IMR-90 (cell line): ENCODE measurements at regions not wholly inside any gene's neighbourhood (a gene's known extent, or its start where the extent isn't known, plus 50 kb on each side); places are given as distances from the start of the nearest gene placed in this dataset.

ENCODE experiments used
- ATAC-seq: fragments of 200-7000 bp; cut with Tn5 transposase; 2 replicates; pipeline ENCODE4 v1.9.1; 2020; ENCODE audit warnings: low read depth, mild to moderate bottlenecking, moderate library complexity
- BruUV-seq: library from RNA; stranded (reverse); fragments of 400-500 nt; replicated peaks from 2 replicates; lab custom pipeline; 2021; lab: Mats Ljungman, UMichigan
- CTCF ChIA-PET: fragments of 300-600 bp; formaldehyde crosslinking; extraction: SDS; loops from one replicate; lab custom pipeline; 2021; ENCODE audit warnings: antibody characterized with exemption; lab: Yijun Ruan, JAX
- POLR2A ChIA-PET: fragments of 300-600 bp; sonication (Branson Sonifier 250); formaldehyde crosslinking; loops from one replicate; lab custom pipeline; 2022; ENCODE audit warnings: antibody characterized with exemption; ENCODE audit not compliant: unreplicated experiment; lab: Charles Lee
- DNase-seq: peaks from one replicate; pipeline ENCODE4 v3.0.0; 2013
- H2AFZ ChIP-seq: replicated peaks from 2 replicates; pipeline ENCODE3; 2013; ENCODE audit warnings: low read length, mild to moderate bottlenecking; ENCODE audit not compliant: poor library complexity
- H2AK5ac ChIP-seq: 2 replicates; pipeline ENCODE4 v1.6.1; 2013; ENCODE audit warnings: low read depth, low read length, inconsistent platforms
- H2AK9ac ChIP-seq: replicated peaks from 2 replicates; pipeline ENCODE3; 2013; ENCODE audit warnings: mild to moderate bottlenecking, low read depth, low read length, moderate library complexity; ENCODE audit not compliant: poor library complexity
- H2BK120ac ChIP-seq: 2 replicates; pipeline ENCODE4 v1.6.1; 2013; ENCODE audit warnings: low read depth, low read length, inconsistent platforms
- H2BK15ac ChIP-seq: 3 replicates; pipeline ENCODE4 v1.6.1; 2013; ENCODE audit warnings: low read depth, low read length, inconsistent platforms
- H2BK20ac ChIP-seq: 2 replicates; pipeline ENCODE4 v1.6.1; 2013; ENCODE audit warnings: low read depth, mild to moderate bottlenecking, inconsistent platforms, low read length, moderate library complexity
- H2BK5ac ChIP-seq: 2 replicates; pipeline ENCODE4 v1.6.1; 2013; ENCODE audit warnings: mild to moderate bottlenecking, low read depth, low read length, inconsistent platforms; ENCODE audit not compliant: poor library complexity, severe bottlenecking
- H3K14ac ChIP-seq: replicated peaks from 2 replicates; pipeline ENCODE4 v1.6.1; 2013; ENCODE audit warnings: low read depth, low read length, inconsistent platforms
- H3K18ac ChIP-seq: 2 replicates; pipeline ENCODE4 v1.6.1; 2013; ENCODE audit warnings: low read depth, low read length, control low read depth
- H3K23ac ChIP-seq: 2 replicates; pipeline ENCODE4 v1.6.1; 2013; ENCODE audit warnings: low read depth, low read length, inconsistent platforms
- H3K27ac ChIP-seq: 2 replicates; pipeline ENCODE4 v1.5.1; 2013; ENCODE audit warnings: mild to moderate bottlenecking, control low read depth, low read length; ENCODE audit not compliant: insufficient read depth
- H3K27me3 ChIP-seq: 2 replicates; pipeline ENCODE4 v1.6.1; 2013; ENCODE audit warnings: low read length; ENCODE audit not compliant: control insufficient read depth, insufficient read depth
- H3K36me3 ChIP-seq: 2 replicates; pipeline ENCODE4 v1.6.1; 2013; ENCODE audit warnings: low read length, mixed read lengths; ENCODE audit not compliant: control insufficient read depth, insufficient read depth
- H3K4ac ChIP-seq: 2 replicates; pipeline ENCODE4 v1.6.1; 2013; ENCODE audit warnings: low read depth, low read length, inconsistent platforms
- H3K4me1 ChIP-seq: 2 replicates; pipeline ENCODE4 v1.6.1; 2013; ENCODE audit warnings: low read length, mixed read lengths; ENCODE audit not compliant: control insufficient read depth, insufficient read depth
- H3K4me2 ChIP-seq: 2 replicates; pipeline ENCODE4 v1.6.1; 2013; ENCODE audit warnings: low read depth, mild to moderate bottlenecking, control low read depth, low read length, moderate library complexity
- H3K4me3 ChIP-seq: 2 replicates; pipeline ENCODE4 v1.5.1; 2013; ENCODE audit warnings: low read depth, mild to moderate bottlenecking, control low read depth, low read length, moderate library complexity; ENCODE audit not compliant: insufficient read depth
- H3K56ac ChIP-seq: 2 replicates; pipeline ENCODE4 v1.6.1; 2013; ENCODE audit warnings: low read length, inconsistent platforms; ENCODE audit not compliant: insufficient read depth; ENCODE audit errors: extremely low read depth
- H3K79me1 ChIP-seq, 2 experiments: 2 replicates each; pipeline ENCODE4 v1.6.1; 2013; ENCODE audit warnings: low read length in 2 of 2, inconsistent platforms in 1 of 2, low read depth in 1 of 2
- H3K9ac ChIP-seq: 2 replicates; pipeline ENCODE4 v1.6.1; 2013; ENCODE audit warnings: low read depth, low read length, control low read depth
- H3K9me1 ChIP-seq: 2 replicates; pipeline ENCODE4 v1.6.1; 2013; ENCODE audit warnings: low read length, inconsistent platforms; ENCODE audit not compliant: insufficient read depth
- H3K9me3 ChIP-seq: 2 replicates; pipeline ENCODE4 v1.6.1; 2013; ENCODE audit warnings: low read length; ENCODE audit not compliant: control insufficient read depth, insufficient read depth
- H4K20me1 ChIP-seq: 2 replicates; pipeline ENCODE4 v1.6.1; 2013; ENCODE audit warnings: low read length, inconsistent platforms; ENCODE audit not compliant: insufficient read depth
- H4K5ac ChIP-seq: 2 replicates; pipeline ENCODE4 v1.6.1; 2013; ENCODE audit warnings: mild to moderate bottlenecking, low read depth, low read length, control low read depth
- H4K8ac ChIP-seq, 2 experiments: 2 replicates each; pipeline ENCODE4 v1.6.1; 2013; ENCODE audit warnings: low read depth in 2 of 2, low read length in 2 of 2, control low read depth in 1 of 2, inconsistent platforms in 1 of 2
- H4K91ac ChIP-seq: 2 replicates; pipeline ENCODE4 v1.6.1; 2013; ENCODE audit warnings: low read depth, low read length, inconsistent platforms; ENCODE audit not compliant: insufficient read depth
- BHLHE40 ChIP-seq: fragments of 150-350 bp; IDR thresholded peaks from 2 replicates; pipeline ENCODE4 v1.6.1; 2016; ENCODE audit warnings: mild to moderate bottlenecking, low read depth, low read length
- CHD1 ChIP-seq: IDR thresholded peaks from 2 replicates; pipeline ENCODE4 v1.6.1; 2012; ENCODE audit warnings: low read depth, low read length, improper control_type of control experiment
- FOS ChIP-seq: fragments of 150-350 bp; IDR thresholded peaks from 2 replicates; pipeline ENCODE4 v1.6.1; 2016; ENCODE audit warnings: low read depth, low read length
- MAZ ChIP-seq: IDR thresholded peaks from 2 replicates; pipeline ENCODE4 v1.6.1; 2012; ENCODE audit warnings: low read depth, mild to moderate bottlenecking, low read length, improper control_type of control experiment, moderate library complexity, borderline replicate concordance
- MXI1 ChIP-seq: IDR thresholded peaks from 2 replicates; pipeline ENCODE4 v1.6.1; 2012; ENCODE audit warnings: low read depth, mild to moderate bottlenecking, low read length, moderate library complexity, borderline replicate concordance
- NFE2L2 ChIP-seq: fragments of 150-350 bp; IDR thresholded peaks from 2 replicates; pipeline ENCODE4 v1.6.1; 2016; ENCODE audit warnings: low read depth, mild to moderate bottlenecking, low read length
- POLR2A ChIP-seq: IDR thresholded peaks from 2 replicates; pipeline ENCODE4 v1.6.1; 2012; ENCODE audit warnings: mild to moderate bottlenecking, low read depth, low read length
- RFX5 ChIP-seq: IDR thresholded peaks from 2 replicates; pipeline ENCODE4 v1.8.0; 2012; ENCODE audit warnings: low read depth, mild to moderate bottlenecking, low read length, moderate library complexity
- SMC3 ChIP-seq: fragments of 150-350 bp; IDR thresholded peaks from 2 replicates; pipeline ENCODE4 v1.6.1; 2016; ENCODE audit warnings: low read depth, mild to moderate bottlenecking, antibody characterized with exemption, low read length, moderate library complexity
- WGBS, 2 experiments: methylation state at CpG; one replicate each; pipeline versions ENCODE4 v1.1.5 to v1.1.7; 2013; ENCODE audit warnings: missing lambda C conversion rate in 2 of 2; ENCODE audit not compliant: insufficient read length in 1 of 2; ENCODE audit errors: extremely low coverage in 2 of 2; 5-methylcytosine and 5-hydroxymethylcytosine counted together
- dilution Hi-C: fragments of 300-500 bp; cut with HindIII; formaldehyde crosslinking; loops from one replicate; pipeline ENCODE4 v1.14.3; 2018; ENCODE audit warnings: low sequenced_read_pairs; ENCODE audit not compliant: unreplicated experiment
- in situ Hi-C: fragments of 300-500 bp; cut with MboI; formaldehyde crosslinking; loops from 3 replicates; pipeline ENCODE4 v1.14.3; 2019; ENCODE audit warnings: low sequenced_read_pairs, inconsistent platforms, mixed read lengths
- intact Hi-C: fragments of 100-400 bp; cut with micrococcal nuclease; formaldehyde crosslinking; loops from 2 replicates; pipeline ENCODE4 v1.10.0; 2022
- TF ChIP-seq, protein P1 (sequence below): fragments of 150-350 bp; IDR thresholded peaks from 2 replicates; pipeline ENCODE4 v1.6.1; 2016; ENCODE audit warnings: low read depth, mild to moderate bottlenecking, low read length, moderate library complexity, borderline replicate concordance

DNA sequence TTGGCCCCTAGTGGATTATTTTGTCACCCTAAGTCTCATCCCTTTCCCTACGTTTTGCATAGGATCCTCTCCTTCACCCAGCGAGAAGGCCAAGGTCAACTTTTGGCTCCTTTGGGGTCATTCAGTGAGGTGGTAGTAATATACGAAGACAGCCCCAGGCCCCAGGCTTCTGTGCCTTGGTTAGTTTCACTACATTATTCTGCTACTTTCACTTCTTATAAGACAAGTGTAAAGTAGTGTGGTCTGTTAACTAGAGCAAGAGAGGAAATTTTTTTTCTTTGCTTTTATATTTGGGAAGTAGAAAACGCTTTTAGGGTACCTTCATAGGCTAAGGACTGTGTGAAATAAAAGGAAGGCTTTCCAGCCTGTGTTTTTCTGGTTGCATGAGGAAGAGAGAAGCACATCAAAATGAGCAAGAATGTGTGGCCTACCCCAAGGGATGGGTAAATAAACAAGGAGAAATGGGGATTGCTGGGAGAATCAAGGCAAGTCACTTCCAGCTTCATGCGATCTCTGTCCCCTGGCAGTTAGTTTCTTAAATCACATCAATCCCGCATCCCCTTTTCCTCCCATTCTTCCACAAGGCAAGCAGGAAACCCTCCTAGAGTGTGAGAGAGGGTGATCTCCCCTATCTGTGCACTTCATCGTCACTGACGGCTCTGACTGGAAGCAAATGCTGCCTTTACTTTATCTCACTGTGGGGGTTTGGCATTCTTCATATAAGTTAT is 677.0 kb upstream of the WWC1 start:
- Histone ChIP-seq H2AK5ac (no peak overlapping the region), H3K9ac (no peak overlapping the region; the same call in 1 of the 2 replicates), H2AFZ (peak overlapping the region; percentile 75), H4K5ac (peak overlapping the region; percentile 70), H3K4me2 (peak overlapping the region; percentile 74), H3K18ac (peak overlapping the region; percentile 7; the same call in 1 of the 2 replicates), H4K20me1 (no peaks in the 10 kb centered on the region), H3K36me3 (no peaks in the 10 kb centered on the region), H3K56ac (no peak overlapping the region), H2BK120ac (peak overlapping the region; percentile 54; the same call in 1 of the 2 replicates), H3K4me1 (peaks cover 2% of the 10 kb centered on the region; the same call in 1 of the 2 replicates), H3K9me1 (no peaks in the 10 kb centered on the region), H2BK20ac (peak overlapping the region; percentile 50), H2BK5ac (no peak overlapping the region), H3K79me1 (no peaks in the 10 kb centered on the region), H3K4ac (peak overlapping the region; percentile 34; the same call in 1 of the 2 replicates), H3K23ac (peak overlapping the region; percentile 24; the same call in 1 of the 2 replicates), H3K4me3 (no peak overlapping the region), H2BK15ac (no peak overlapping the region), H4K91ac (no peak overlapping the region; the same call in 1 of the 2 replicates), H3K27ac (no peak overlapping the region), H3K14ac (peak overlapping the region; percentile 3; the same call in 1 of the 2 replicates), H2AK9ac (no peak overlapping the region), H4K8ac (peak overlapping the region in 1 of 2 experiments; percentile 69; a peak in 2 of 4 replicates), H3K9me3 (no peaks in the 10 kb centered on the region), H3K27me3 (no peaks in the 10 kb centered on the region)
- DNase-seq (peak; percentile 6), ATAC-seq (peak; percentile 62)
- in situ Hi-C loops (no loop called here), intact Hi-C loops (no loop called here), dilution Hi-C loops (no loop called here)
- BruUV-seq = no TSS peak
- no CpG with 5 or more reads among the region's 8 CpGs for WGBS, 2 experiments
- TF ChIP-seq SMC3 (no peak), FOS (no peak), POLR2A (no peak), MAZ (no peak), MXI1 (no peak), BHLHE40 (no peak), CHD1 (no peak), RFX5 (no peak), NFE2L2 (no peak)
- TF ChIP-seq, protein P1, sequence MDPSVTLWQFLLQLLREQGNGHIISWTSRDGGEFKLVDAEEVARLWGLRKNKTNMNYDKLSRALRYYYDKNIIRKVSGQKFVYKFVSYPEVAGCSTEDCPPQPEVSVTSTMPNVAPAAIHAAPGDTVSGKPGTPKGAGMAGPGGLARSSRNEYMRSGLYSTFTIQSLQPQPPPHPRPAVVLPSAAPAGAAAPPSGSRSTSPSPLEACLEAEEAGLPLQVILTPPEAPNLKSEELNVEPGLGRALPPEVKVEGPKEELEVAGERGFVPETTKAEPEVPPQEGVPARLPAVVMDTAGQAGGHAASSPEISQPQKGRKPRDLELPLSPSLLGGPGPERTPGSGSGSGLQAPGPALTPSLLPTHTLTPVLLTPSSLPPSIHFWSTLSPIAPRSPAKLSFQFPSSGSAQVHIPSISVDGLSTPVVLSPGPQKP = no peak
- POLR2A ChIA-PET = no interaction called here
- CTCF ChIA-PET = interaction anchor here (0.6 to 0.7 kb wide), 2 partner anchors 28 to 196 kb away, joined by 3 to 4 read pairs; no protein-coding TSS in a partner anchor
